Suprapubic skin (tissue), 4 donors: ENCODE measurements at regions not wholly inside any gene's neighbourhood (a gene's known extent, or its start where the extent isn't known, plus 50 kb on each side); places are given as distances from the start of the nearest gene placed in this dataset.

Experiments used
- DNase-seq, 2 donors: peaks; one replicate each; pipeline ENCODE4 v3.0.0-alpha.2; 2019; ENCODE audit warnings: low spot score in 2 of 2
- H3K27ac ChIP-seq: fragments of 200-600 bp; sonication (generic); one replicate; pipeline ENCODE4 v1.5.1; 2019
- H3K27me3 ChIP-seq: fragments of 200-600 bp; sonication (generic); one replicate; pipeline ENCODE4 v1.5.1; 2019
- H3K36me3 ChIP-seq: fragments of 200-600 bp; sonication (generic); one replicate; pipeline ENCODE4 v1.5.1; 2019
- H3K4me1 ChIP-seq: fragments of 200-600 bp; sonication (generic); one replicate; pipeline ENCODE4 v1.5.1; 2019
- H3K4me3 ChIP-seq: fragments of 200-600 bp; sonication (generic); one replicate; pipeline ENCODE4 v1.5.1; 2019; ENCODE audit warnings: mild to moderate bottlenecking
- H3K9me3 ChIP-seq: fragments of 200-600 bp; sonication (generic); one replicate; pipeline ENCODE4 v1.5.1; 2019
- EP300 ChIP-seq: sonication (generic); formaldehyde crosslinking; IDR thresholded peaks from one replicate; pipeline ENCODE4 v1.6.1; 2017; ENCODE audit warnings: antibody characterized with exemption
- POLR2A ChIP-seq, 2 donors: fragments of 450-650 bp; IDR thresholded peaks; one replicate each; pipeline ENCODE4 v1.6.1; 2017; ENCODE audit warnings: antibody characterized with exemption in 2 of 2, mild to moderate bottlenecking in 2 of 2, moderate library complexity in 2 of 2
- POLR2AphosphoS5 ChIP-seq, 3 donors: sonication (generic); formaldehyde crosslinking; IDR thresholded peaks; one replicate each; pipeline ENCODE4 v1.6.1; 2017; ENCODE audit warnings: antibody characterized with exemption in 3 of 3
- WGBS: methylation state at CpG from one replicate; pipeline ENCODE4 v1.1.5; 2018; 5-methylcytosine and 5-hydroxymethylcytosine counted together
- TF ChIP-seq, protein P1 (sequence below), 2 donors: fragments of 200-600 bp in 1 of 2; fragments of 450-650 bp in 1 of 2; sonication (generic) in 1 of 2; IDR thresholded peaks; one replicate each; pipeline ENCODE4 v1.5.1; 2016 to 2019; ENCODE audit warnings: antibody characterized with exemption in 2 of 2, mild to moderate bottlenecking in 1 of 2, moderate library complexity in 1 of 2

- no peaks in the 10 kb centered on the region for H3K36me3 ChIP-seq
These were observed 511.3 kb upstream of the FAM98A start for GRCh38 chr2:34110392-34110791.

DNA sequence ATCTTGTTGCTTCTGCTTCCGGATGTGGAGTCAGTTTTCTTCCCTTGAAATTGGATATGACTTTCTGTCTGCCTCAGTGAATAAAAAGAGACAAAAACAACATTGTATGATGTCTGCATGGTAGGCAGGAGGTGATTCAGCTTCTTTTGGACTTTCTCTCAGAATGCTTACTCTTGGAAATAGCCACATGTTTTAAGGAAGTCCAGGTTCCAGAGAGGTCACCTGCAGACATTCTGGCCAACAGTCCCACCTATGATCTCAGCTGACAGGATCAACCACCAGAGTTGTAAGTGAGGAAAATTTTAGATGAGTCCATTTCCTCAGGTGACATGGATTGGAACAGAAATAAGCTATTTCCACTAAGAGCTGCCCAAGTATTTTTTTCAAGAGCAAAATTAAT is 508.7 kb upstream of the FAM98A start:
- Histone ChIP-seq H3K27me3 (no peaks in the 10 kb centered on the region), H3K9me3 (no peaks in the 10 kb centered on the region)

More at GRCh38 chr2:34110392-34110791, 511.3 kb upstream of the FAM98A start:
- Histone ChIP-seq H3K4me3 (no peak overlapping the region), H3K27me3 (no peaks in the 10 kb centered on the region), H3K4me1 (no peaks in the 10 kb centered on the region), H3K27ac (no peak overlapping the region), H3K9me3 (no peaks in the 10 kb centered on the region)
- no peak for TF ChIP-seq POLR2AphosphoS5 (IDR thresholded peaks at IDR 0.05)
- no peak for TF ChIP-seq EP300
- TF ChIP-seq, protein P1, sequence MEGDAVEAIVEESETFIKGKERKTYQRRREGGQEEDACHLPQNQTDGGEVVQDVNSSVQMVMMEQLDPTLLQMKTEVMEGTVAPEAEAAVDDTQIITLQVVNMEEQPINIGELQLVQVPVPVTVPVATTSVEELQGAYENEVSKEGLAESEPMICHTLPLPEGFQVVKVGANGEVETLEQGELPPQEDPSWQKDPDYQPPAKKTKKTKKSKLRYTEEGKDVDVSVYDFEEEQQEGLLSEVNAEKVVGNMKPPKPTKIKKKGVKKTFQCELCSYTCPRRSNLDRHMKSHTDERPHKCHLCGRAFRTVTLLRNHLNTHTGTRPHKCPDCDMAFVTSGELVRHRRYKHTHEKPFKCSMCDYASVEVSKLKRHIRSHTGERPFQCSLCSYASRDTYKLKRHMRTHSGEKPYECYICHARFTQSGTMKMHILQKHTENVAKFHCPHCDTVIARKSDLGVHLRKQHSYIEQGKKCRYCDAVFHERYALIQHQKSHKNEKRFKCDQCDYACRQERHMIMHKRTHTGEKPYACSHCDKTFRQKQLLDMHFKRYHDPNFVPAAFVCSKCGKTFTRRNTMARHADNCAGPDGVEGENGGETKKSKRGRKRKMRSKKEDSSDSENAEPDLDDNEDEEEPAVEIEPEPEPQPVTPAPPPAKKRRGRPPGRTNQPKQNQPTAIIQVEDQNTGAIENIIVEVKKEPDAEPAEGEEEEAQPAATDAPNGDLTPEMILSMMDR (IDR thresholded peaks at IDR 0.05) = no peak
- no peak for TF ChIP-seq POLR2A (IDR thresholded peaks at IDR 0.05)
- DNase-seq = no peak
- 72% methylated on average over 1 of the region's 1 CpG for WGBS

GRCh38 chr2:34105006-34105767 is 506.1 kb upstream of the FAM98A start:
- Histone ChIP-seq H3K9me3 (no peaks in the 10 kb centered on the region), H3K27ac (no peak overlapping the region), H3K27me3 (no peaks in the 10 kb centered on the region), H3K36me3 (no peaks in the 10 kb centered on the region), H3K4me3 (no peak overlapping the region), H3K4me1 (no peaks in the 10 kb centered on the region)
- DNase-seq = no peak
- 49% methylated on average over 5 of the region's 5 CpGs for WGBS
- TF ChIP-seq EP300 = no peak
- TF ChIP-seq POLR2AphosphoS5 (IDR thresholded peaks at IDR 0.05) = no peak
- no peak for TF ChIP-seq POLR2A (IDR thresholded peaks at IDR 0.05)
- TF ChIP-seq, protein P1 (IDR thresholded peaks at IDR 0.05) = no peak

More for the DNA sequence above, 508.7 kb upstream of the FAM98A start:
- no peak for DNase-seq
- 74% methylated on average over 1 of the region's 1 CpG for WGBS
- TF ChIP-seq POLR2A (IDR thresholded peaks at IDR 0.05) = no peak
- TF ChIP-seq, protein P1 (IDR thresholded peaks at IDR 0.05) = no peak
- no peak for TF ChIP-seq EP300
- no peak for TF ChIP-seq POLR2AphosphoS5 (IDR thresholded peaks at IDR 0.05)
- Histone ChIP-seq H3K4me1 (no peaks in the 10 kb centered on the region), H3K36me3 (no peaks in the 10 kb centered on the region), H3K27ac (no peak overlapping the region), H3K4me3 (no peak overlapping the region)

DNA sequence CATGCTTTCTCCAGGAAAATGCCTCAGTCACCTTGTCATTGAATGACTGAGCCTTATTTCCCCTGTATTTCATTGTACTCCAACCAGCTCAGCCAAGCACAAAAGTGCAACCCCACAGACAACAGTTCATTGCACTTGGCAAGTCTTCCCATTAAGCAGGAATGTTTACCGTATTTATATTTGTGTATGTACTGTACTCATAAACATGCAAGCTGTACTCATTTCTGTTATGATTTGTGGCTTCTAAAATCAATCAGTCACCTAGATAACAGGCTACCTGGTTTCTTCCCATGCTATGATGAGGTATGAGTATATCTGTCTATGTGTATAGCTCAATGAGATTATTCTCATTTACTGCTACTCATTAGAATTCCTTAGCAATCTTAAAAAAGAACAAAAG is 505.5 kb upstream of the FAM98A start:
- 46% methylated on average over 1 of the region's 1 CpG for WGBS
- TF ChIP-seq POLR2A (IDR thresholded peaks at IDR 0.05) = no peak
- TF ChIP-seq POLR2AphosphoS5 (IDR thresholded peaks at IDR 0.05) = no peak
- no peak for TF ChIP-seq EP300
- TF ChIP-seq, protein P1 (IDR thresholded peaks at IDR 0.05) = no peak
- Histone ChIP-seq H3K27me3 (no peaks in the 10 kb centered on the region), H3K4me1 (no peaks in the 10 kb centered on the region), H3K27ac (no peak overlapping the region), H3K4me3 (no peak overlapping the region), H3K9me3 (no peaks in the 10 kb centered on the region), H3K36me3 (no peaks in the 10 kb centered on the region)
- DNase-seq = no peak

- WGBS = 68% methylated on average over 2 of the region's 2 CpGs
- Histone ChIP-seq H3K4me3 (no peak overlapping the region), H3K36me3 (no peaks in the 10 kb centered on the region), H3K9me3 (no peaks in the 10 kb centered on the region), H3K27ac (no peak overlapping the region), H3K27me3 (no peaks in the 10 kb centered on the region), H3K4me1 (no peaks in the 10 kb centered on the region)
- TF ChIP-seq POLR2AphosphoS5 (IDR thresholded peaks at IDR 0.05) = no peak
- no peak for TF ChIP-seq POLR2A (IDR thresholded peaks at IDR 0.05)
- TF ChIP-seq EP300 = no peak
- TF ChIP-seq, protein P1 (IDR thresholded peaks at IDR 0.05) = no peak
- no peak for DNase-seq
These were observed 504.3 kb upstream of the FAM98A start for GRCh38 chr2:34103437-34103836.
